Adipocyte (in vitro differentiated cells): ENCODE measurements at regions not wholly inside any gene's neighbourhood (a gene's known extent, or its start where the extent isn't known, plus 50 kb on each side); places are given as distances from the start of the nearest gene placed in this dataset.

Experiments
- DNase-seq: peaks from one replicate; pipeline ENCODE4 v3.0.0-alpha.2; 2015; ENCODE audit warnings: low read depth
- H3K27me3 ChIP-seq: replicated peaks from 2 replicates; pipeline ENCODE4 v1.7.0; 2013; ENCODE audit warnings: mild to moderate bottlenecking, low read length, moderate library complexity; ENCODE audit not compliant: control insufficient read depth, insufficient read depth
- H3K36me3 ChIP-seq: 2 replicates; pipeline ENCODE4 v1.7.0; 2013; ENCODE audit warnings: low read length, mild to moderate bottlenecking, moderate library complexity; ENCODE audit not compliant: control insufficient read depth, insufficient read depth, severe bottlenecking
- H3K4me1 ChIP-seq: 2 replicates; pipeline ENCODE4 v1.7.0; 2013; ENCODE audit warnings: mild to moderate bottlenecking, low read length, moderate library complexity; ENCODE audit not compliant: control insufficient read depth, insufficient read depth
- H3K4me3 ChIP-seq: 2 replicates; pipeline ENCODE4 v1.7.0; 2013; ENCODE audit warnings: mild to moderate bottlenecking, low read length, moderate library complexity
- H3K9ac ChIP-seq: 2 replicates; pipeline ENCODE4 v1.7.0; 2013; ENCODE audit warnings: mild to moderate bottlenecking, low read length, moderate library complexity
- H3K9me3 ChIP-seq: 2 replicates; pipeline ENCODE4 v1.7.0; 2013; ENCODE audit warnings: mild to moderate bottlenecking, low read length, moderate library complexity; ENCODE audit not compliant: control insufficient read depth

- Histone ChIP-seq H3K27me3 (no peaks in the 10 kb centered on the region), H3K4me3 (no peak overlapping the region)
Observed at GRCh38 chr4:115366390-115366789, 253.0 kb upstream of the NDST4 start.

DNA sequence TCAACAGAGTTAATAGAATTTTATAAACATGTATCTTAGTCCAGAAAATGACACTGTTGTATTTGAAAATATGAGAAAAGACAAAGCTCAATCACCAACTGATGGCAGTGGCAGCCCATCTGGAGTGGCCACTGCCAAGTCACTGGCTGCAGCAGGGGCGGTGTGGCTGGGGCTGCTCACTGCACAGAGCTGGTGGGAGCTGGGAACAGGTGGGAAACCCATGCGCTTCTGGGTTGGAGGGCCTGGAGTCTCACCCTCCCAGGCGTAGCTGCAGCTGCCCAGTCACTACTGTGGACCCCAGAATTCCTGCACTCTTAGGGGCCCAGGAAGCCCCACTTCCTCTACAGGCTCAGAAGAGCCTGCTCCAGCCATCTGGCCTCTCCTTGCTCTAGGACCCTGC is 251.8 kb upstream of the NDST4 start:
- H3K4me3 ChIP-seq, result no peak overlapping the region
- no peaks in the 10 kb centered on the region for H3K27me3 ChIP-seq
- H3K4me1 ChIP-seq, result peaks cover 29% of the 10 kb centered on the region
- H3K36me3 ChIP-seq, result no peaks in the 10 kb centered on the region
- no peak overlapping the region for H3K9ac ChIP-seq
- DNase-seq, result no peak
- peaks cover 5% of the 10 kb centered on the region for H3K9me3 ChIP-seq

More at GRCh38 chr4:115366390-115366789, 253.0 kb upstream of the NDST4 start:
- H3K9me3 ChIP-seq, result peaks cover 5% of the 10 kb centered on the region
- no peaks in the 10 kb centered on the region for H3K36me3 ChIP-seq
- no peak for DNase-seq
- no peak overlapping the region for H3K9ac ChIP-seq
- peaks cover 25% of the 10 kb centered on the region for H3K4me1 ChIP-seq

DNA sequence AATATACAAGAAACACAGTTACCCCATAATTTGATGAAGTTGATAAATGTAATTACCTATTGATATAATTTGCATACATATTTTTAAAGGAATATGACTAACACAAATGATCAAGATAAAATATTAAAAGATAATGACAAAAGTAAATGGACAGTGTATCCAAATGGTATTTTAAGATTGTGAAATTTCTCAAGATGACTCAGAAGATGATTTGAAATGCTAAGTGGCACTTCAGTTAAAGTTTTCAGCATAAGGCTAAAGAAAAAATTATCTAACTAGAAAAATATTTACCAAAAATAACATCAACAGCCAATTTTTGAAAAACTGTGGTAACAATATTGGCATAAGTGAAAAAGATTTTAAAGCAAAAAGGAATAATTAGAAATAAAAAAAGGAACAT is 248.4 kb upstream of the NDST4 start:
- peak; percentile 1 for DNase-seq
- Histone ChIP-seq H3K36me3 (no peaks in the 10 kb centered on the region), H3K27me3 (no peaks in the 10 kb centered on the region), H3K4me1 (peaks cover 18% of the 10 kb centered on the region), H3K4me3 (no peak overlapping the region), H3K9me3 (peaks cover 5% of the 10 kb centered on the region), H3K9ac (no peak overlapping the region)

- H3K27me3 ChIP-seq, result no peaks in the 10 kb centered on the region
Observed at GRCh38 chr4:115360431-115360830, 247.0 kb upstream of the NDST4 start.

DNA sequence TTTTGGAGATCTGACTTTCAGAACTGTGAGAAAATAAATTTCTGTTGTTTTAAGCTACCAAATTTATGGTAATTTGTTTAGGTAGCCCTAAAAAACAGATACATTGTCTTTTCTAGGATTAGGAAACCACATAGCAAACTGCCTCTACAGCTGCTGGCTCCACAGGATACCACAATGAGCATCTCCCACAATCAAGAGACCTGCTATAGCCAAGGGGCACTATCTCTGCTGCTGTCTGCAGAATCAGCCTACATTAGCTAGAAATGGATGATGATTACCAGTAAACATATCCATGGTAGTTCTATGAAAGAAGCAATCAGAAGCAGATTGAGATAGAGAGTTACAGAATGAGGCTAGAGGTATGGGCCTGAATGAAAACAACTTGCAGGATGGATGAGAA is 244.4 kb upstream of the NDST4 start:
- Histone ChIP-seq H3K36me3 (no peaks in the 10 kb centered on the region), H3K9ac (no peak overlapping the region), H3K27me3 (no peaks in the 10 kb centered on the region), H3K4me3 (no peak overlapping the region), H3K4me1 (peaks cover 18% of the 10 kb centered on the region), H3K9me3 (peaks cover 17% of the 10 kb centered on the region)
- no peak for DNase-seq

More at GRCh38 chr4:115360431-115360830, 247.0 kb upstream of the NDST4 start:
- no peak for DNase-seq
- Histone ChIP-seq H3K4me3 (peak overlapping the region; percentile 25), H3K4me1 (peaks cover 18% of the 10 kb centered on the region), H3K9ac (peak overlapping the region; percentile 25), H3K36me3 (no peaks in the 10 kb centered on the region), H3K9me3 (no peaks in the 10 kb centered on the region)

DNA sequence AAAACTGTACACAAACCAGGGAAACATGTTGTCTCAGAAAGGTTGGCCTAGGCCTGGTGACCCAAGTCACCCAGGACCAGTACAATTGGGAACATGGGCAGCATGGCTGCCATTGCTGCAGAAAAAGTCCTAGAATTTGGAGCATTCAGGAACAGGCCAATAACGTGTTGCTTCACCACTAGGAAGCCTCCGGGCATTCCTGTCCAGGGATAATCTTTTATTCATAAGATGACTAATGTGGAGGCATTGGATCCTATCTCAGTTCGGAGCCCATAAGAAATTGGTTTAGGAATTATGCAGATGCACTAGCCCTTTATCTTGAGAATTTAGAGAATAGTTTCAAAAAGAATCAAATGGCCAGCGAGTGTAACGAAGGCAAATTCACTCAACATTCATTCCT is 242.8 kb upstream of the NDST4 start:
- no peaks in the 10 kb centered on the region for H3K27me3 ChIP-seq
- H3K4me3 ChIP-seq, result no peak overlapping the region
- H3K4me1 ChIP-seq, result peaks cover 16% of the 10 kb centered on the region
- H3K9me3 ChIP-seq, result peaks cover 20% of the 10 kb centered on the region
- DNase-seq, result no peak
- H3K36me3 ChIP-seq, result no peaks in the 10 kb centered on the region
- H3K9ac ChIP-seq, result no peak overlapping the region

- H3K4me3 ChIP-seq, result no peak overlapping the region
Observed at GRCh38 chr4:115355329-115355728, 241.9 kb upstream of the NDST4 start.

GRCh38 chr4:115353370-115353769 is 239.9 kb upstream of the NDST4 start:
- H3K36me3 ChIP-seq, result no peaks in the 10 kb centered on the region
- no peaks in the 10 kb centered on the region for H3K4me1 ChIP-seq
- H3K4me3 ChIP-seq, result no peak overlapping the region
- no peaks in the 10 kb centered on the region for H3K27me3 ChIP-seq
- no peak overlapping the region for H3K9ac ChIP-seq
- peaks cover 20% of the 10 kb centered on the region for H3K9me3 ChIP-seq
- no peak for DNase-seq

More at GRCh38 chr4:115355329-115355728, 241.9 kb upstream of the NDST4 start:
- Histone ChIP-seq H3K27me3 (no peaks in the 10 kb centered on the region), H3K9ac (no peak overlapping the region), H3K4me1 (peaks cover 9% of the 10 kb centered on the region), H3K9me3 (peaks cover 20% of the 10 kb centered on the region), H3K36me3 (no peaks in the 10 kb centered on the region)
- DNase-seq, result no peak

- Histone ChIP-seq H3K4me1 (peaks cover 6% of the 10 kb centered on the region), H3K9me3 (no peaks in the 10 kb centered on the region), H3K9ac (no peak overlapping the region), H3K27me3 (no peaks in the 10 kb centered on the region), H3K4me3 (no peak overlapping the region), H3K36me3 (no peaks in the 10 kb centered on the region)
- DNase-seq, result no peak
Observed at GRCh38 chr4:115343171-115343570, 229.8 kb upstream of the NDST4 start.

GRCh38 chr4:115334736-115335411 is 221.5 kb upstream of the NDST4 start:
- Histone ChIP-seq H3K9ac (no peak overlapping the region), H3K4me1 (no peaks in the 10 kb centered on the region), H3K36me3 (no peaks in the 10 kb centered on the region), H3K27me3 (no peaks in the 10 kb centered on the region), H3K4me3 (no peak overlapping the region), H3K9me3 (no peaks in the 10 kb centered on the region)
- DNase-seq, result no peak

GRCh38 chr4:115332078-115332477 is 218.7 kb upstream of the NDST4 start:
- Histone ChIP-seq H3K9me3 (no peaks in the 10 kb centered on the region), H3K4me1 (no peaks in the 10 kb centered on the region), H3K36me3 (no peaks in the 10 kb centered on the region), H3K4me3 (no peak overlapping the region), H3K27me3 (no peaks in the 10 kb centered on the region), H3K9ac (no peak overlapping the region)
- no peak for DNase-seq

- no peak overlapping the region for H3K4me3 ChIP-seq
- H3K9me3 ChIP-seq, result no peaks in the 10 kb centered on the region
- DNase-seq, result no peak
- H3K9ac ChIP-seq, result no peak overlapping the region
- H3K4me1 ChIP-seq, result no peaks in the 10 kb centered on the region
- H3K36me3 ChIP-seq, result no peaks in the 10 kb centered on the region
- H3K27me3 ChIP-seq, result no peaks in the 10 kb centered on the region
Observed at GRCh38 chr4:115331241-115331640, 217.8 kb upstream of the NDST4 start.
